Stimulated activated CD8-positive, alpha-beta memory T cell treated with anti-CD3 and anti-CD28 coated beads, Interleukin-4, amount 100 ng/mL, for 48 hours (primary cell): ENCODE measurements at regions not wholly inside any gene's neighbourhood (a gene's known extent, or its start where the extent isn't known, plus 50 kb on each side); places are given as distances from the start of the nearest gene placed in this dataset.
"Not testable (repeated sequence)": the region's sequence is repeated elsewhere in the genome, so short reads cannot be mapped to it uniquely, and the experiment has no call there.

ENCODE experiments used
- DNase-seq: peaks from one replicate; pipeline ENCODE4 v3.0.0-alpha.2; 2020

GRCh38 chr12:118537481-118537917, 161.1 kb downstream of the SUDS3 start:
- no peak for DNase-seq

- no peak for DNase-seq
Measured at GRCh38 chr12:118541071-118541470, 164.7 kb downstream of the SUDS3 start.

GRCh38 chr12:118541934-118542333, 165.6 kb downstream of the SUDS3 start:
- no peak for DNase-seq

DNA sequence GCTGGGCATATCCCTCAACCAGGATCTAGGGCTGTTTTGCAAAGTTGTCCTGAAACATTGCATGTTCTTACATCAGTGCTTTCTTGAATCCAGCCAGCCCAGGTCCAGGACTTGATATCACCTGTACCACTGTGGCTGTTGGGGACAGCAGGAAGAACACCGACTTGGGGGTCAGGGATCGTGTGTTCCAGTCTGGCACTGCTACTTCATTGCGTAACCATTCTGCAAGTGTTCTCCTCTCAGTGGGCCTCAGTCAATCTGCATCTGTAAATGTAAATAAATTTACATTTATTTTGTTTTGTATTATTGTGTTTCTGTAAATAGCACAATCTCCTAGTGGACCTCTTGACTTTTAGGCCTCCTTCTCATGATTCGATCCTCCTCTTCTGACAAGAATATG, 167.3 kb downstream of the SUDS3 start:
- DNase-seq: no peak

- no peak for DNase-seq
Measured at GRCh38 chr12:118544569-118544968, 168.2 kb downstream of the SUDS3 start.

DNA sequence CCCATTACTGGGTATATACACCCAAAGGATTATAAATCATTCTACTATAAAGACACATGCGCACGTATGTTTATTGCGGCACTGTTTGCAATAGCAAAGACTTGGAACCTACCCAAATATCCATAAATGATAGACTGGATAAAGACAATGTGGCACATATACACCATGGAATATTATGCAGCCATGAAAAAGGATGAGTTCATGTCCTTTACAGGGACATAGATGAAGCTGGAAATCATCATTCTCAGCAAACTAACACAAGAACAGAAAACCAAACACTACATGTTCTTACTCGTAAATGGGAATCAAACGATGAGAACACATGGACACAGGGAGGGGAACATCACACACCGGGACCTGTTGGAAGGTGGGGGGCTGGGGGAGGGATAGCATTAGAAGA, 171.3 kb downstream of the SUDS3 start:
- DNase-seq: not testable (repeated sequence)

DNA sequence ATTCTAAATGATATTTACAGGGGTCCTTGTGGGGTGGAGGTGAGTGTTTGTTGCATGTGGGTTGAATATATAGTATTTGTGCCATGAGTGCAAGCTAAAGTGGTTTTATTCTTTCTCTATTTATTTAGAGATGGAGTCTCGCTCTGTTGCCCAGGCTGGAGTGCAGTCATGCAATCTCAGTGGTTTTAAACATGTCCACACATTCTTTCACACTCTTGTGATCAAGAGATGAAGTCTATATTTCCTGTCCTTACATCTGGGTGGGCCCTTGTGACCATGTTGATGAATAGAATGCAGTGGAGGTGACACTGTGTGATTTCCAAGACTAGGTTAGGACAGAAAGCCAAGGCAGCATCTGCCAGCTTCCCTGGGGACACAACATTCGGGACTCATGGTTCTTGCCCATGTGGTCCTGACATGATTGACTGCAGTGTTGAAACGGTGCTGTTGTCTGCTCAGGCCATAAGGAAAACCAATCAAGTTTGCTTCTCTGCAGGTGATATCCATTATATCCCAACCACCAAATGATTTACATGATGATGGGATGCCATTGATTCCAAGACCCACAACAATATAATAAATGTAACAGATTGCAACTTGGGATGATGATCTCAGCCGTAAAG, 172.6 kb downstream of the SUDS3 start:
- DNase-seq: no peak

GRCh38 chr12:118549510-118549980, 173.2 kb downstream of the SUDS3 start:
- no peak for DNase-seq

- no peak for DNase-seq
Measured at GRCh38 chr12:118553856-118554504, 177.6 kb downstream of the SUDS3 start.

GRCh38 chr12:118558941-118559340, 182.6 kb downstream of the SUDS3 start:
- no peak for DNase-seq

DNA sequence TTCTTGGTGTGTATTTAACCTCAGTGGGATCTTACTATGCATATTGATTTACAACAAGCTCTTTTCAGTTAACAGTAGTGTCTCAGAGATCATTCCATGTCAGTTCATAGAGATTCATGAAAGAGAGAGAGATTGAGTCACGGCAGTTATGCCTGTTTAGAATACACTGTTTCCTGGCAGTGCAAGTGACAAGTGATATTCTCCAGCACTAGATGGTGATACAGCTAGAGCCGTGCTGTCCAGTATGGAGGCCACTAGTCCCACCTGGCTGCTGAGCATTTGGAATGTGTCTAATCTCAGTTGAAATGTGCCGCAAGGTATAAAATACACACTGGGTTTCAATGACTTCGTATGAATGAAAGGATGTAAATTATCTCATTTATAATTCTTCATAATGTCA, 184.4 kb downstream of the SUDS3 start:
- DNase-seq: no peak

DNA sequence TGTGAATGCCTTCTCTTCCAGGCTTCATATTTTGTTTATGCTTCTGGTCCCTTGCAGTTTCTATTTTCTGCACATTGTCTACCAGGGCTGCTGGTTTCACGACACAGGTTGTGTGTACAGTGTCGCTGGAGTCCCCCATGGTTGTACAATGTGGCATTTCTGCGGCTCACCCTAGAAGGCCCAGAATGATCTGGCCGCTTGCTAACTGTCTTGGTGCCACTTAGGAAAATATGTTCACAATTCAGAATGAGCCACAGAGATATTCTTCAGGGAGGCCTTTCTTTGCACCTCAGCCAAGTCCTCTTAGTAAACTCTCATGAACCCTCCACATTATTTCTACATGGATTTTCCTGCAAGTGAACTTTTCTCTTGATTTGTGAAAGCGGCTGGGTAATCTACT, 195.4 kb downstream of the SUDS3 start:
- DNase-seq: no peak

GRCh38 chr12:118574288-118574687, 197.9 kb downstream of the SUDS3 start:
- no peak for DNase-seq

DNA sequence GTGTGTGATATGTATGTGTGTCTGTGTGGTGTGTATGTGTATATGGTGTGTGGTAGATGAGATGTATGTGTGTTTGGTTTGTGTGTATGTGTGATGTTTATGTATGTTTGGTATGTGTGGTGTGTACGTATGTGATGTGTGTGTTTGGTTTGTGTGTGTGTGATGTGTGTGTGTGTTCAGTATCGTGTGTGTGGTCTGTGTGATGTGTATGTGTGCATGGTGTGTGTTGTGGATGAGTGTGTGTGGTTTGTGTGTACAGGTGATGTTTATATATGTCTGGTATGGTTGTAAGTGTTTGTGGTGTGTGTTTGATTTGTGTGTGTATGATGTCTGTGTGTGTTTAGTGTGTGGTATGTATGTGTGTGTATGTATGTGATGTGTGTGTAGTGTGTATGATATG, 199.4 kb downstream of the SUDS3 start:
- no peak for DNase-seq

DNA sequence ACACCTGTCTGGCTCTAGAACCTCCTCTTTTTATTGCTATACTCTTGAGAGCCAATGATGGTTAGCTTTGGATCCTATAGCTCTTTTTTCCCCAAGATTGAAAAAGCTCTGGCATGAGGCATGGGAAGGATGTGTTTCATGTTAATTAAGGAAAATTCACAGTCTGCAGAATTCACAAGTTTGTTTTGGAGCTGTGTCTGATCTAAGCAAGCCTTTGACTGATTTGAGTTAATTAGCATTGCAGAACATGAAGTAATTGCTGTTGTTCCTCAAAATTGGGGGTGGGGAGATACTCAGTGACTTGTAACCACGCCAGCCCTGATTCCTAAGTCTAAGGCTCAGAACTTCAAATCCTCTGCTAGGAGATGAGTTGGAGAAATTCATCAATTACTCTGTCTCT, 205.0 kb downstream of the SUDS3 start:
- DNase-seq: no peak

DNA sequence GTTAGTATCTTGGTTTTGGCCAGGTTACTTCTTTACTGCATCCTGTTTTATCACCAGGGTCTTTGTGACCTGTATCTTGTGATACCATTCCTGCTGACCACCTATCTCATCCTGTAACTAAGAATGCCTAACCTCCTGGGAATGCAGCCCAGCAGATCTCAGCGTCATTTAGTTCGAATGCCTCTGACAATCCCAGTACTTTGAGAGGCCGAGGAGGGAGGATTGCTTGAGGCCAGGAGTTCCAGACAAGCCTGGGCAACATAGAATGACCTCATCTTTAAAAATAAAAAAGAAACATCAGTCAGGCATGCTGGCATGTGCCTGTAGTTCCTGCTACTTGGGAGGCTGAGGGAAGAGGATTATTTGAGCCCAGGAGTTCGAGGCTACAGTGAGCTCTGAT, 206.5 kb downstream of the SUDS3 start:
- DNase-seq: no peak

DNA sequence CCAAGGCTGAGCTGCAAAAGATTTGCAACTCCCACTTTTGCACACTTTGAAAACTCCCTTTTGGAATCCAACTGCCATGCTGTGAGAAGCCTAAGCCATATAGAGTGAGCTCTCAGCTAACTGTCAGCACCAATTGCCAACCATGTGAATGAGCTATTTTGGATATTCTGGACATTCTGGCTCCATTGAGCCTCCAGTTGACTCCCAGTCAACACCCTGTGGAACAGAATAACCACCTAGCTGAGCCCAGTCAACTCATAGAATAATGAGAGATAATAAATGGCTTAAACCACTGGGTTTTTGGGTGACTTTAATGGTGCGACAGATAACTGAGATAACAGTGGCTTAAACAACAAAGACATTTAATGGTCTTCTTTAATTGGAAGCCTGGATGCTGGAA, 210.1 kb downstream of the SUDS3 start:
- DNase-seq: no peak

- DNase-seq: no peak
Measured at GRCh38 chr12:118589162-118589561, 212.8 kb downstream of the SUDS3 start.

DNA sequence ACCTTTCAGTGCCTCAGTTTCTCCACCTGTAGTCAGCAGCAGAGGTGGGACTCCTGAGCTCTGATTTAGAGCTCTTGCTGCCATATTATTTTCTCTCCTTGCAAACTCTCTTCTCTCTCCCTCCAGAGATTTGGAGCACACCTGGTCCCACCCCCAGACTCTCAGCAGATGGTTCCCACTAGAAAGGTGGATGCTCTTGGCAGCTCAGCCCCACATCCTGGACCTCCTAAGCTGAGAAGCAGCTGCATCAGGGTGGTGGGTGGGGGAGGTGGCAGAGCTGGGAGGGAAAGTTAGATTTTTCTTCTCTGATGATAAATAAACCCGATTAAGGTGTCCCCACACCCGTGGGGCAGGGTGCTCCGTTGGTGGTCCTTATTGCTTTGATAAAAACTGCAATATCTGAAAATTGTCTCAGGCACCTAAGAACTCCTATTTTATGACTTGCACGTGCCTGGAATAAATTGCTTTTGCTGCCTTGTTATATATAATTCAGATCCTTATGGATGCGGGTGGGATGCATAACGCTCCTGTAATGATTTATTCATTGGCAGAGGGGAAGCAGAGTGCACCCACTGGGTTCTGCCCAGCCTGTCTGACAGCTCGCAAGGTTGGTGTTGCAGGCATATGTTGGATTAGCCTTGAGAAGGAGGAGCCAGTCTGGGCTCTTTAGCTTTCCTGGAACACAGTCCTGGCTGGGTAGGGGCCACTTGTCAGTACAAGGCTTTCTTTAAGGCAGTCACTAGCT, 214.2 kb downstream of the SUDS3 start:
- no peak for DNase-seq

GRCh38 chr12:118603610-118604361, 227.4 kb downstream of the SUDS3 start:
- DNase-seq: no peak

DNA sequence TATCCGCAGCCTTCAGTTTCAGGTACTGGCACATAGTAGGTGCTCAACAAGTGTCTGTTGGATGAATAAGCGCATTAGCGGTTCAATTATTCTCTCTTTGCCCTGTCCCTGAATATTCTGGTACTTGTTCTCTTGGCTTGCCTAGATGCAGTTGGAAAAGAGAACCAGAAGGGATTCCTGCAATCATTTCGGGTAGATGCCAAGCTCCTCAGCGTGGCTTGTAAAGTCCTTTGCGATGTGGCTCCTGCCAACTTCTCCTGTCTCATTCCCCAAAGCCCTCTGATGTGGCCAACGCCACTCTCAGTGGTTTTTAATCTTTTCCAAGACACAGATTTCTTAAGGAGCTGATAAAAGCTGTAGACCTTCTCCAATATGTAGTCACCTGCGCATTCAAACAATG, 230.3 kb downstream of the SUDS3 start:
- DNase-seq: no peak

- DNase-seq: no peak
Measured at GRCh38 chr12:118607831-118608230, 231.5 kb downstream of the SUDS3 start.

DNA sequence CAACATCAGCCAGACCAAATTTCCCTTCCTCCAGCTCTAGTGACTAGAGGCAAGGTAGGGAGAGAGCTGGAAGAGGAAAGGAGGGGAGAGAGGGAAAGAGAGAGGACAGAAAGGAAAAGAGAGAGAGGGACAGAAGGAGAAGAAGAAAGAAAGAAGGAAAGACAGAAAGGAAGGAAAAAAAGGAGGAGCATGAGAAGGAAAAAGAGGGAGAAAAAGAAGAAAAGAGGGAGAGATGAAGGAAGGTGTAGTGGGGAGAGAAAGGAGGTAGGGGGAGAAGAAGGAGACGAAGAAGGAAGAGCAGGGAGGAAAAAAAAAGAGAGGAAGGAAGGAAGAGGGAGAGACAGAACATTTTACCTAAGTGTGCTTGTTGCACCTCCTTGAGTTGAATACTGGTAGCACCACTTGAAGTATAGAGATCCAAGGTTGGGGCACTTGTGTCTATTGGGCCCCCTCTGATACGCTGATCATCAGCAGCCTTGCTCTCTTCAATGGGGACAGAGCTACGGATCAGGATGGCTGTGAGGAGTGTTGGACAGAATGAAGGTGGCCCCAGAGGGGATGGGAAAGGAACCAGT, 232.5 kb downstream of the SUDS3 start:
- no peak for DNase-seq
